ENCODE measurements at regions not wholly inside any gene's neighbourhood (a gene's known extent, or its start where the extent isn't known, plus 50 kb on each side); places are given as distances from the start of the nearest gene placed in this dataset.

DNA sequence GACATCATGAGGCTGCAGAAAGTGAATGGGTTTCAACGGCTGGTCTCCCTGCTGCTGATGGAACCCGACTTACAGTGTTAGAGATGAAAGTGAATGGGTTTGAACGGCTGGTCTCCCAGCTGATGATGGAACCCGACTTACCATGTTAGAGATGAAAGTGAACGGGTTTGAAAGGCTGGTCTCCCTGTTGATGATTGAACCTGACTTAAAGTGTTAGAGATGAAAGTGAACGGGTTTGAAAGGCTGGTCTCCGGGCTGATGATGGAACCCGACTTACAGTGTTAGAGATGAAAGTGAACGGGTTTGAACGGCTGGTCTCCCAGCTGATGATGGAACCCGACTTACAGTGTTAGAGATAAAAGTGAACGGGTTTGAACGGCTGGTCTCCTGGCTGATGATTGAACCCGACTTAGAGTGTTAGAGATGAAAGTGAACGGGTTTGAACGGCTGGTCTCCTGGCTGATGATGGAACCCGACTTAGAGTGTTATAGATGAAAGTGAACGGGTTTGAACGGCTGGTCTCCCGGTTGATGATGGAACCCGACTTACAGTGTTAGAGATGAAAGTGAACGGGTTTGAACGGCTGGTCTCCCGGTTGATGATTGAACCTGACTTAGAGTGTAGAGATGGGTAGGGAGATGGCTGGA, 76.1 kb upstream of the ALKAL2 start:
- H3K79me2 ChIP-seq (ENCODE audit: control insufficient read depth, insufficient read depth, low read length) = no peaks in the 10 kb centered on the region
- H3K9me1 ChIP-seq (replicated peaks; ENCODE audit: control insufficient read depth, extremely low read depth, insufficient read depth, low read length) = no peaks in the 10 kb centered on the region
- H2AFZ ChIP-seq (ENCODE audit: low read depth, low read length) = no peak overlapping the region
- dilution Hi-C loops (cut with MboI; ENCODE audit: extremely low pct_ligation_motif_present, low sequenced_read_pairs) (no loop called here), intact Hi-C loops (cut with micrococcal nuclease) (no loop called here)
- no peaks in the 10 kb centered on the region for H3K36me3 ChIP-seq (ENCODE audit: control insufficient read depth in 2 of 2, extremely low read depth in 1 of 2, insufficient read depth in 2 of 2, low read length in 2 of 2)
- POLR2A ChIA-PET = no interaction called here
- CTCF ChIA-PET = no interaction called here
- TF ChIP-seq GATA2 (IDR thresholded peaks at IDR 0.05; ENCODE audit: insufficient read depth, insufficient read length, low read depth, low read length) (no peak), FOS (IDR thresholded peaks at IDR 0.05; ENCODE audit: borderline replicate concordance, insufficient read depth, low read length) (no peak), MYC (IDR thresholded peaks at IDR 0.05; ENCODE audit: low read depth, low read length) (no peak), EZH2 (IDR thresholded peaks at IDR 0.05; ENCODE audit: borderline replicate concordance, low read depth, low read length, severe bottlenecking) (no peak), POLR2AphosphoS5 (IDR thresholded peaks at IDR 0.05; ENCODE audit: insufficient read depth, low read depth, low read length) (no peak), JUN (IDR thresholded peaks at IDR 0.05; ENCODE audit: borderline replicate concordance, insufficient read depth, insufficient read length, low read depth) (no peak), POLR2A (IDR thresholded peaks at IDR 0.05; ENCODE audit: low read depth, low read length) (no peak)
- TF ChIP-seq, protein P1, sequence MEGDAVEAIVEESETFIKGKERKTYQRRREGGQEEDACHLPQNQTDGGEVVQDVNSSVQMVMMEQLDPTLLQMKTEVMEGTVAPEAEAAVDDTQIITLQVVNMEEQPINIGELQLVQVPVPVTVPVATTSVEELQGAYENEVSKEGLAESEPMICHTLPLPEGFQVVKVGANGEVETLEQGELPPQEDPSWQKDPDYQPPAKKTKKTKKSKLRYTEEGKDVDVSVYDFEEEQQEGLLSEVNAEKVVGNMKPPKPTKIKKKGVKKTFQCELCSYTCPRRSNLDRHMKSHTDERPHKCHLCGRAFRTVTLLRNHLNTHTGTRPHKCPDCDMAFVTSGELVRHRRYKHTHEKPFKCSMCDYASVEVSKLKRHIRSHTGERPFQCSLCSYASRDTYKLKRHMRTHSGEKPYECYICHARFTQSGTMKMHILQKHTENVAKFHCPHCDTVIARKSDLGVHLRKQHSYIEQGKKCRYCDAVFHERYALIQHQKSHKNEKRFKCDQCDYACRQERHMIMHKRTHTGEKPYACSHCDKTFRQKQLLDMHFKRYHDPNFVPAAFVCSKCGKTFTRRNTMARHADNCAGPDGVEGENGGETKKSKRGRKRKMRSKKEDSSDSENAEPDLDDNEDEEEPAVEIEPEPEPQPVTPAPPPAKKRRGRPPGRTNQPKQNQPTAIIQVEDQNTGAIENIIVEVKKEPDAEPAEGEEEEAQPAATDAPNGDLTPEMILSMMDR (IDR thresholded peaks at IDR 0.05; ENCODE audit: extremely low read depth in 1 of 2, insufficient read depth in 1 of 2, low read depth in 1 of 2, low read length in 2 of 2) = no peak
- TF ChIP-seq, protein P2, sequence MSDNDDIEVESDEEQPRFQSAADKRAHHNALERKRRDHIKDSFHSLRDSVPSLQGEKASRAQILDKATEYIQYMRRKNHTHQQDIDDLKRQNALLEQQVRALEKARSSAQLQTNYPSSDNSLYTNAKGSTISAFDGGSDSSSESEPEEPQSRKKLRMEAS (IDR thresholded peaks at IDR 0.05; ENCODE audit: insufficient read depth, insufficient read length) = no peak
- H3K4me1 ChIP-seq (ENCODE audit: control insufficient read depth, extremely low read depth, insufficient read depth, low read length) = no peaks in the 10 kb centered on the region
- H3K9ac ChIP-seq (replicated peaks; ENCODE audit: extremely low read depth, insufficient read depth, low read length) = no peak overlapping the region
- H4K20me1 ChIP-seq (replicated peaks; ENCODE audit: control insufficient read depth, extremely low read depth, insufficient read depth, low read length) = no peaks in the 10 kb centered on the region
- no peak overlapping the region for H3K4me3 ChIP-seq (replicated peaks in 1 of 3; ENCODE audit: insufficient read depth in 1 of 3, low read depth in 1 of 3, low read length in 3 of 3)
- H3K27ac ChIP-seq (ENCODE audit: insufficient read depth, low read depth, low read length) = no peak overlapping the region
- H3K9me3 ChIP-seq (replicated peaks; ENCODE audit: control insufficient read depth, insufficient read depth, low read length) = peaks cover 4% of the 10 kb centered on the region
- no peaks in the 10 kb centered on the region for H3K27me3 ChIP-seq (ENCODE audit: control insufficient read depth in 2 of 2, insufficient read depth in 2 of 2, low read length in 2 of 2)
- BruUV-seq (replicated peaks) = no TSS peak
- H3K4me2 ChIP-seq (ENCODE audit: insufficient read depth, low read length) = no peak overlapping the region
- FAIRE-seq (no peak), DNase-seq (ENCODE audit: low read depth, low spot score) (no peak)

Data from endothelial cell of umbilical vein (primary cell).